ENCODE measurements at regions not wholly inside any gene's neighbourhood (a gene's known extent, or its start where the extent isn't known, plus 50 kb on each side); places are given as distances from the start of the nearest gene placed in this dataset.

- Histone ChIP-seq H3K9me3 (no peaks in the 10 kb centered on the region), H3K27ac (no peak overlapping the region), H3K36me3 (no peaks in the 10 kb centered on the region), H3K27me3 (no peaks in the 10 kb centered on the region), H3K4me3 (no peak overlapping the region), H3K4me1 (ENCODE audit: insufficient read depth) (no peaks in the 10 kb centered on the region)
- intact Hi-C loops (cut with DNase I): no loop called here
- 86 to 90% (median 86%) methylated on average over 3 of the region's 3 CpGs for WGBS, 3 donors
- no peak for TF ChIP-seq EP300 (IDR thresholded peaks at IDR 0.05)
- no peak for TF ChIP-seq CTCF (IDR thresholded peaks at IDR 0.05)
- no peak for TF ChIP-seq POLR2A (IDR thresholded peaks at IDR 0.05)
- no peak for DNase-seq
These were observed 577.8 kb upstream of the NXPH2 start for GRCh38 chr2:139357972-139358371.

GRCh38 chr2:139354518-139354917 is 574.3 kb upstream of the NXPH2 start:
- intact Hi-C loops (cut with DNase I): no loop called here

GRCh38 chr2:139353874-139354273 is 573.7 kb upstream of the NXPH2 start:
- 92 to 94% (median 93%) methylated on average over 1 of the region's 1 CpG for whole genome bisulfite sequencing, 3 donors
- no peak overlapping the region for H3K27ac ChIP-seq
- no peaks in the 10 kb centered on the region for H3K4me1 ChIP-seq (ENCODE audit: insufficient read depth)
- no peaks in the 10 kb centered on the region for H3K9me3 ChIP-seq
- no peaks in the 10 kb centered on the region for H3K36me3 ChIP-seq
- no peak for DNase-seq
- no peaks in the 10 kb centered on the region for H3K27me3 ChIP-seq
- intact Hi-C loops (cut with DNase I): no loop called here
- TF ChIP-seq POLR2A (IDR thresholded peaks at IDR 0.05) (no peak), EP300 (IDR thresholded peaks at IDR 0.05) (no peak), CTCF (IDR thresholded peaks at IDR 0.05) (no peak)
- H3K4me3 ChIP-seq: no peak overlapping the region

More at GRCh38 chr2:139354518-139354917, 574.3 kb upstream of the NXPH2 start:
- no peaks in the 10 kb centered on the region for H3K9me3 ChIP-seq
- no peaks in the 10 kb centered on the region for H3K36me3 ChIP-seq
- H3K27me3 ChIP-seq: no peaks in the 10 kb centered on the region
- TF ChIP-seq CTCF (IDR thresholded peaks at IDR 0.05) (no peak), EP300 (IDR thresholded peaks at IDR 0.05) (no peak), POLR2A (IDR thresholded peaks at IDR 0.05) (no peak)
- no peaks in the 10 kb centered on the region for H3K4me1 ChIP-seq (ENCODE audit: insufficient read depth)
- H3K4me3 ChIP-seq: no peak overlapping the region
- WGBS, 3 donors: 64 to 76% (median 69%) methylated on average over 1 of the region's 1 CpG
- H3K27ac ChIP-seq: no peak overlapping the region
- no peak for DNase-seq

- Histone ChIP-seq H3K4me1 (ENCODE audit: insufficient read depth) (no peaks in the 10 kb centered on the region), H3K9me3 (no peaks in the 10 kb centered on the region), H3K27me3 (no peaks in the 10 kb centered on the region), H3K27ac (no peak overlapping the region), H3K36me3 (no peaks in the 10 kb centered on the region), H3K4me3 (no peak overlapping the region)
- intact Hi-C loops (cut with DNase I): no loop called here
- TF ChIP-seq EP300 (IDR thresholded peaks at IDR 0.05) (no peak), POLR2A (IDR thresholded peaks at IDR 0.05) (no peak), CTCF (IDR thresholded peaks at IDR 0.05) (no peak)
- 25 to 59% (median 33%) methylated on average over 1 of the region's 1 CpG for WGBS, 3 donors
- no peak for DNase-seq
These were observed 537.1 kb upstream of the NXPH2 start for GRCh38 chr2:139317259-139317658.

- H3K36me3 ChIP-seq: no peaks in the 10 kb centered on the region
- H3K27ac ChIP-seq: no peak overlapping the region
- TF ChIP-seq EP300 (IDR thresholded peaks at IDR 0.05): no peak
- TF ChIP-seq CTCF (IDR thresholded peaks at IDR 0.05): no peak
- TF ChIP-seq POLR2A (IDR thresholded peaks at IDR 0.05): no peak
- H3K9me3 ChIP-seq: no peaks in the 10 kb centered on the region
- DNase-seq: no peak
- intact Hi-C loops (cut with DNase I): no loop called here
- no peaks in the 10 kb centered on the region for H3K4me1 ChIP-seq (ENCODE audit: insufficient read depth)
- no peaks in the 10 kb centered on the region for H3K27me3 ChIP-seq
- 77 to 94% (median 93%) methylated on average over 1 of the region's 1 CpG for WGBS, 3 donors
- no peak overlapping the region for H3K4me3 ChIP-seq
These were observed 533.9 kb upstream of the NXPH2 start for GRCh38 chr2:139314059-139314458.
